Thymus (tissue), 11 donors: ENCODE measurements at regions not wholly inside any gene's neighbourhood (a gene's known extent, or its start where the extent isn't known, plus 50 kb on each side); places are given as distances from the start of the nearest gene placed in this dataset.
"Not testable (repeated sequence)": the region's sequence is repeated elsewhere in the genome, so short reads cannot be mapped to it uniquely, and the experiment has no call there.

ENCODE experiments used
- DNase-seq, 9 donors: peaks; one replicate each; pipeline ENCODE4 v3.0.0-alpha.2; 2013; ENCODE audit warnings: low spot score in 9 of 9, low read depth in 6 of 9, missing footprints in 1 of 9
- H3K27ac ChIP-seq, 2 donors: one replicate each; pipeline ENCODE4 v1.5.1; 2013; ENCODE audit warnings: control low read depth in 1 of 2, low read depth in 1 of 2, low read length in 1 of 2, mild to moderate bottlenecking in 1 of 2, moderate library complexity in 1 of 2
- H3K27me3 ChIP-seq, 2 donors: one replicate each; pipeline ENCODE4 v1.5.1; 2013; ENCODE audit warnings: low read length in 1 of 2; ENCODE audit not compliant: control insufficient read depth in 2 of 2, insufficient read depth in 1 of 2
- H3K36me3 ChIP-seq, 2 donors: one replicate each; pipeline ENCODE4 v1.5.1; 2013; ENCODE audit warnings: low read length in 1 of 2, mild to moderate bottlenecking in 1 of 2, moderate library complexity in 1 of 2; ENCODE audit not compliant: control insufficient read depth in 2 of 2, insufficient read depth in 2 of 2
- H3K4me1 ChIP-seq, 2 donors: one replicate each; pipeline ENCODE4 v1.5.1; 2013; ENCODE audit warnings: low read length in 2 of 2; ENCODE audit not compliant: control insufficient read depth in 2 of 2, insufficient read depth in 2 of 2
- H3K4me3 ChIP-seq, 2 donors: one replicate each; pipeline ENCODE4 v1.5.1; 2013; ENCODE audit warnings: low read length in 2 of 2, control low read depth in 1 of 2, mild to moderate bottlenecking in 1 of 2
- H3K9me3 ChIP-seq, 2 donors: one replicate each; pipeline ENCODE4 v1.5.1; 2013; ENCODE audit warnings: low read length in 1 of 2, mild to moderate bottlenecking in 1 of 2; ENCODE audit not compliant: control insufficient read depth in 2 of 2, insufficient read depth in 1 of 2
- WGBS: extraction: QIAGEN DNeasy Blood & Tissue Kit; methylation state at CpG from one replicate; pipeline ENCODE4 v1.1.7; 2013; 5-methylcytosine and 5-hydroxymethylcytosine counted together
- donor health status: healthy.

DNA sequence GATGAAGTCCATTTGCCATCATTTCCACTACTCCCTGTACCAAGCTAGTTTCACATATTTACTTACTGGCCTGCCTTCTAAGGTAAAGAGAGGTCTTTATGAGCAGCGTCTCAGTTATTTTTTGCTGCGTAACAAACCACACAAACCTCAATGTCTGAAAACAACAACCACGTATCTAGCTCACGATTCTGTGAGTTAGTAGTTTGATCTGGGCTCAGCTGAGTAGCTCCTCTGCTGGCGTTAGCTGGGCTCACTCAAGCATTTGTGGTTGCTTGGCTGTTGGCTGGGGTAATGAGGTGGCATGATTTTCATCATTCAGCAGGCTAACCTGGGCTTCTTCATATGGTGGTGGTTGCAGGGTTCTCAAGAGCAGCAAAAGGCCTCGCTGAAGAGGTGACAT, 225.4 kb downstream of the FOXD2 start:
- DNase-seq: no peak
- Histone ChIP-seq H3K9me3 (no peaks in the 10 kb centered on the region), H3K4me1 (no peaks in the 10 kb centered on the region), H3K27ac (no peak overlapping the region), H3K27me3 (peaks cover 0 to 2% of the 10 kb centered on the region in 2 donors), H3K4me3 (no peak overlapping the region), H3K36me3 (no peaks in the 10 kb centered on the region)
- WGBS: 32% methylated on average over 6 of the region's 6 CpGs

DNA sequence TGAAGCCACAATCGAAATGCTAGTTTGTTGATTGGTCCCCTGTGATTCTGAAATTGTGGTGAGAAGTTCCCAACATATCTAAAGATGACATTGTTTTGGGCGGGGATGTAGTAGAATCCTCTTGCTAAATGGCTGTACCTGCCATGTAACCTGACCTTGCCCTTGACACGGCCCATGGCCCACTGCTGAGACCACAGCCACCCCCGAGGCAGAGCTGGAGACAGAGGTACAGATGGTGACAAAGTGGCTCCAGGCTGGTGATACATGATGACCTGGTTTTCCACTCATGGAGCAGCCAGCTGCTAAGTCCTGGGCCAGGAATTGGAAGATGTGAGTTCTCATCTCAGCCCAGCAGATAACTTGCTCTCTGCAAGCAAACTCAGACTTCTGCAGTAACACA, 226.5 kb downstream of the FOXD2 start:
- 89% methylated on average over 4 of the region's 4 CpGs for WGBS
- Histone ChIP-seq H3K4me1 (no peaks in the 10 kb centered on the region), H3K9me3 (no peaks in the 10 kb centered on the region), H3K4me3 (no peak overlapping the region), H3K27ac (no peak overlapping the region), H3K36me3 (no peaks in the 10 kb centered on the region), H3K27me3 (no peaks in the 10 kb centered on the region)
- no peak for DNase-seq

DNA sequence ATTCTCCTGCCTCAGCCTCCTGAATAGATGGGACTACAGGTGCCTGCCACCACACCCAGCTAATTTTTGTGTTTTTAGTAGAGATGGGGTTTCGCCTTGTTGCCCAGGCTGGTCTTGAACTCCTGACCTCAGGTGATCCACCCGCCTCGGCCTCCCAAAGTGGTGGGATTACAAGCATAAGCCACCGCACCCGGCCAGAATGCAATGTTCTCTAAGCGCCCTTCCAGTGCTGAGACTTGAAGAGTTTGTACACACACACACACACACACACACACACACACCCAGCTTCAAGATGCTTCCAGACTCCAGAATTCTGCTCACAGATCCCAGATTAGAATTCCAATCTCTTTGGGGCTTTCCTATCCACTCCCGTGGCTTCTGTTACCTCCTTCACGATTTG, 227.1 kb downstream of the FOXD2 start:
- H3K27me3 ChIP-seq, H3K4me3 ChIP-seq, DNase-seq, H3K36me3 ChIP-seq, H3K9me3 ChIP-seq, H3K4me1 ChIP-seq, H3K27ac ChIP-seq: not testable (repeated sequence)
- 93% methylated on average over 8 of the region's 8 CpGs for WGBS

DNA sequence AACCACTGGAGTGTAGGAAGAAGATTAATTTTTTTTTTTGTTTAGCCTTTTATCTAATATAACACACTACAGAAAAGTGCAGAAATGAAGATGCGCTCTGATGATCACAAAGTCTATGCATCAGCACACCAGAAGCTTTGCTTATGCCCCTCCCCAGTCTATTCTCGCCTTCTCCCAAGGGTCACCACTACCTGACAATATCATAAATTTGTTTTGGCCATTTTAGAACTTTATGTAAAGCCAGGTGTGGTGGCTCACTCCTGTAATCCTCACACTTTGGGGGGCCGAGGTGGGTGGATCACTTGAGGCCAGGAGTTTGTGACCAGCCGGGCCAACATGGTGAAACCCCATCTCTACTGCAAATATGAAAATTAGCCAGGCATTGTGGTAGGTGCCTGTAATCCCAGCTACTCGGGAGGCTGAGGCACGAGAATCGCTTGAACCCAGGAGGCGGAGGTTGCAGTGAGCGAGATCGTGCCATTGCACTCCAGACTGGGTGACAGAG, 231.3 kb downstream of the FOXD2 start:
- Histone ChIP-seq H3K4me1 (no peaks in the 10 kb centered on the region), H3K27ac (no peak overlapping the region), H3K4me3 (no peak overlapping the region), H3K27me3 (no peaks in the 10 kb centered on the region), H3K9me3 (no peaks in the 10 kb centered on the region), H3K36me3 (no peaks in the 10 kb centered on the region)
- 95% methylated on average over 10 of the region's 10 CpGs for WGBS
- no peak for DNase-seq

GRCh38 chr1:47672622-47673021, 234.8 kb downstream of the FOXD2 start:
- Histone ChIP-seq H3K27ac (no peak overlapping the region), H3K27me3 (peaks cover 0 to 4% of the 10 kb centered on the region in 2 donors), H3K4me1 (no peaks in the 10 kb centered on the region), H3K4me3 (no peak overlapping the region), H3K36me3 (no peaks in the 10 kb centered on the region), H3K9me3 (no peaks in the 10 kb centered on the region)
- no peak for DNase-seq

- no peaks in the 10 kb centered on the region for H3K36me3 ChIP-seq
- H3K4me3 ChIP-seq: no peak overlapping the region
- no peaks in the 10 kb centered on the region for H3K9me3 ChIP-seq
- no peak overlapping the region for H3K27ac ChIP-seq
- H3K27me3 ChIP-seq: peaks cover 0 to 4% of the 10 kb centered on the region in 2 donors
- no peaks in the 10 kb centered on the region for H3K4me1 ChIP-seq
- no peak for DNase-seq
Measured at GRCh38 chr1:47674189-47674588, 236.3 kb downstream of the FOXD2 start.

DNA sequence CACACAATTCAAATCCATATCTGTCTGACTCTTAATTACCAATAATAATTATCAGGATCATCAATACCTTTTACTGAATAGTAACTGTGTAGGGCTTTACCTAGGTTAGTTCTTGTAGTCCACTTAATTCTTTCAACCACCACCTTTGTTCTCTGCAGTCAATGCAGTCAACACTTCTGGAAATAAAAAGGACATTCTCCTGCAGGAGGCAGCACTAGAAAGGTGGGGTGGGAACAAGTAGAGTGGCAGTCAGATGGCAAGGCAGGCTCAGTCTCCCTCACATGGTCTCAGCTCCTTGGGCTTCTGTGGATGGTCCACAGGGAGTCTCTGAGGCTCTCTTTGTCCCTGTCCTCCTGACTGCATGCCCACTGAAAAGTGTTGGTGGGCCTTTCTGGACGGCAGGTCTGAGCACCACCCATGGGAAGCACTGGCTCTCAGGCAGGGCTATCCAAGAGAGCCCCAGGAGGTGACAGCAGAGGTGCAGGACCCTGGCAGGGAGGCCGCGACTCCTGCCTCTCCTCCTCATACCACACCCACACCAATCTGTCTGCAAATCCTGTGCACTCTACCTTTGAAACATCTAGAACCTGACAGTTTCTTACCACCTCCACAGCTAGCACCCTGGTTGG, 237.3 kb downstream of the FOXD2 start:
- no peak for DNase-seq
- 92% methylated on average over 3 of the region's 3 CpGs for WGBS
- no peaks in the 10 kb centered on the region for H3K4me1 ChIP-seq
- H3K36me3 ChIP-seq: no peaks in the 10 kb centered on the region
- H3K27ac ChIP-seq: no peak overlapping the region
- H3K27me3 ChIP-seq: peaks cover 0 to 4% of the 10 kb centered on the region in 2 donors
- H3K9me3 ChIP-seq: no peaks in the 10 kb centered on the region
- no peak overlapping the region for H3K4me3 ChIP-seq

DNA sequence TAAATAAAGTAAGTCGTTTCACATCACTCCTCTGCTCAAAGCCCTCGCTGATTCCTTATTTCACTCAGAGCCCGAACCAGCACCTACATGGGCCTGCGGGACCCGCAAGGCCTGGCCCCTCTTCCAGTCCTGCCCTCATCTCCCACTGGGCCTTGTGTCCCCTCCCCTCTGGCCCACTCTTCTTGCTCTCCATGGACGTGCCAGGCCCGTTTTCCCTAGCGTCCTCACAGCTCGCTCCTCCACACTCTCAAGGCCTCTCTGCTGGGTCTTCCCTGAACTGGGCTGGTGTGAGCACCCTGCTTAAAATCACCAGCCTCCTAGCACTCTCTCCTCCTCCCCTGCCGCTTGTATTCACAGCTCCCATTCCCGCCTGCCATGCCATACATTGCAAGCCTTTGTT, 237.9 kb downstream of the FOXD2 start:
- Histone ChIP-seq H3K36me3 (no peaks in the 10 kb centered on the region), H3K27ac (no peak overlapping the region), H3K9me3 (no peaks in the 10 kb centered on the region), H3K4me1 (no peaks in the 10 kb centered on the region), H3K27me3 (peaks cover 0 to 4% of the 10 kb centered on the region in 2 donors), H3K4me3 (no peak overlapping the region)
- no peak for DNase-seq
- 97% methylated on average over 11 of the region's 11 CpGs for WGBS

- no peak overlapping the region for H3K27ac ChIP-seq
- peaks cover 0 to 4% of the 10 kb centered on the region in 2 donors for H3K27me3 ChIP-seq
- DNase-seq: no peak
- no peak overlapping the region for H3K4me3 ChIP-seq
- WGBS: 94% methylated on average over 14 of the region's 14 CpGs
- no peaks in the 10 kb centered on the region for H3K4me1 ChIP-seq
- H3K9me3 ChIP-seq: no peaks in the 10 kb centered on the region
- H3K36me3 ChIP-seq: no peaks in the 10 kb centered on the region
Measured at GRCh38 chr1:47676311-47677054, 238.6 kb downstream of the FOXD2 start.
